GM23338 (cell line): ENCODE measurements at regions not wholly inside any gene's neighbourhood (a gene's known extent, or its start where the extent isn't known, plus 50 kb on each side); places are given as distances from the start of the nearest gene placed in this dataset.

Experiments used
- ATAC-seq: fragments of 200-7000 bp; cut with Tn5 transposase; 3 replicates; pipeline ENCODE4 v1.9.1; 2020
- DNase-seq: peaks from one replicate; pipeline ENCODE4 v3.0.0-alpha.2; 2015; ENCODE audit warnings: low spot score
- H2AFZ ChIP-seq: fragments of 200-600 bp; sonication (generic); 2 replicates; pipeline ENCODE4 v1.8.0; 2016; ENCODE audit warnings: antibody characterized with exemption, mild to moderate bottlenecking, moderate library complexity
- H3F3A ChIP-seq: fragments of 200-600 bp; sonication (generic); replicated peaks from 2 replicates; pipeline ENCODE4 v1.8.0; 2017; ENCODE audit warnings: antibody characterized with exemption, mixed run types, low read depth
- H3K27ac ChIP-seq: fragments of 200-600 bp; sonication (generic); 2 replicates; pipeline ENCODE4 v1.6.1; 2016; ENCODE audit warnings: low read depth
- H3K27me3 ChIP-seq: fragments of 200-600 bp; sonication (generic); 2 replicates; pipeline ENCODE4 v1.8.0; 2016; ENCODE audit warnings: mild to moderate bottlenecking, mixed run types, moderate library complexity; ENCODE audit not compliant: insufficient read depth
- H3K36me3 ChIP-seq: fragments of 200-600 bp; sonication (generic); 2 replicates; pipeline ENCODE4 v1.8.0; 2016; ENCODE audit warnings: mild to moderate bottlenecking; ENCODE audit not compliant: insufficient read depth
- H3K4me1 ChIP-seq: fragments of 200-600 bp; sonication (generic); 2 replicates; pipeline ENCODE4 v1.8.0; 2016; ENCODE audit warnings: mild to moderate bottlenecking, moderate library complexity; ENCODE audit not compliant: insufficient read depth
- H3K4me2 ChIP-seq: fragments of 200-600 bp; sonication (generic); 2 replicates; pipeline ENCODE4 v1.7.1; 2017; ENCODE audit warnings: mixed run types
- H3K4me3 ChIP-seq: fragments of 200-600 bp; sonication (generic); 2 replicates; pipeline ENCODE4 v1.6.1; 2016; ENCODE audit warnings: mixed run types
- H3K79me2 ChIP-seq: fragments of 200-600 bp; sonication (generic); replicated peaks from 2 replicates; pipeline ENCODE4 v1.8.0; 2017; ENCODE audit warnings: mild to moderate bottlenecking; ENCODE audit not compliant: insufficient read depth
- H3K9me2 ChIP-seq: fragments of 200-600 bp; sonication (generic); 2 replicates; pipeline ENCODE4 v1.8.0; 2017; ENCODE audit not compliant: insufficient read depth
- H4K20me1 ChIP-seq: fragments of 200-600 bp; sonication (generic); replicated peaks from 2 replicates; pipeline ENCODE4 v1.8.0; 2017; ENCODE audit warnings: mild to moderate bottlenecking; ENCODE audit not compliant: insufficient read depth
- H3K27ac Mint-ChIP-seq: 2 replicates; pipeline ENCODE4 v1.8.0; 2020; ENCODE audit warnings: inconsistent platforms, mild to moderate bottlenecking, moderate library complexity, mixed read lengths
- H3K27me3 Mint-ChIP-seq: 3 replicates; pipeline ENCODE4 v1.8.0; 2022; ENCODE audit warnings: low read depth, mild to moderate bottlenecking, moderate library complexity, mixed read lengths, inconsistent platforms; ENCODE audit not compliant: insufficient read depth, poor library complexity
- H3K36me3 Mint-ChIP-seq: 3 replicates; pipeline ENCODE4 v1.8.0; 2021; ENCODE audit warnings: low read depth, mild to moderate bottlenecking, inconsistent platforms, moderate library complexity, mixed read lengths
- H3K4me1 Mint-ChIP-seq: 3 replicates; pipeline ENCODE4 v1.8.0; 2020; ENCODE audit warnings: mild to moderate bottlenecking, inconsistent platforms, mixed read lengths
- H3K4me3 Mint-ChIP-seq: 3 replicates; pipeline ENCODE4 v1.8.0; 2021; ENCODE audit warnings: moderate library complexity, mild to moderate bottlenecking, inconsistent platforms, mixed read lengths
- H3K9me3 Mint-ChIP-seq: 3 replicates; pipeline ENCODE4 v1.8.0; 2020; ENCODE audit warnings: moderate library complexity, mild to moderate bottlenecking, inconsistent platforms, mixed read lengths
- CREB1 ChIP-seq: fragments of 250-450 bp; sonication (Bioruptor Pico); IDR thresholded peaks from 2 replicates; pipeline ENCODE4 v1.5.0; 2020; ENCODE audit warnings: low read depth, mild to moderate bottlenecking, moderate library complexity
- CTCF ChIP-seq, 2 experiments: fragments of 200-600 bp in 1 of 2; sonication (generic) in 1 of 2; conservative IDR thresholded peaks; 2 replicates each; pipeline versions ENCODE4 v1.5.1 to v1.6.1; 2016 to 2017; ENCODE audit warnings: antibody characterized with exemption in 2 of 2, low read depth in 2 of 2, mild to moderate bottlenecking in 2 of 2, moderate library complexity in 1 of 2
- ETS1 ChIP-seq: IDR thresholded peaks from 2 replicates; pipeline ENCODE4 v1.6.1; 2016; ENCODE audit warnings: antibody characterized with exemption
- EZH2 ChIP-seq: fragments of 200-600 bp; sonication (generic); IDR thresholded peaks from one replicate; pipeline ENCODE4 v1.8.0; 2017; ENCODE audit warnings: antibody characterized with exemption, mild to moderate bottlenecking, low read depth; ENCODE audit not compliant: unreplicated experiment
- EZH2phosphoT487 ChIP-seq: fragments of 200-600 bp; sonication (generic); IDR thresholded peaks from one replicate; pipeline ENCODE4 v1.8.1; 2018; ENCODE audit warnings: antibody characterized with exemption; ENCODE audit not compliant: unreplicated experiment
- JUNB ChIP-seq: IDR thresholded peaks from one replicate; pipeline ENCODE4 v1.6.1; 2016; ENCODE audit warnings: antibody characterized with exemption; ENCODE audit not compliant: unreplicated experiment
- NANOG ChIP-seq: IDR thresholded peaks from 2 replicates; pipeline ENCODE4 v1.6.1; 2016; ENCODE audit warnings: antibody characterized with exemption, borderline replicate concordance
- REST ChIP-seq: IDR thresholded peaks from one replicate; pipeline ENCODE4 v1.6.1; 2018; ENCODE audit warnings: antibody characterized with exemption; ENCODE audit not compliant: unreplicated experiment
- STAT1 ChIP-seq: IDR thresholded peaks from one replicate; pipeline ENCODE4 v1.6.1; 2016; ENCODE audit warnings: antibody characterized with exemption; ENCODE audit not compliant: unreplicated experiment
- ZNF114 ChIP-seq: fragments of 250-450 bp; sonication (Bioruptor Pico); IDR thresholded peaks from 2 replicates; pipeline ENCODE4 v1.5.0; 2020; ENCODE audit warnings: mild to moderate bottlenecking, moderate library complexity
- ZNF331 ChIP-seq: fragments of 250-450 bp; sonication (Bioruptor Pico); IDR thresholded peaks from 2 replicates; pipeline ENCODE4 v1.5.0; 2020; ENCODE audit warnings: low read depth, mild to moderate bottlenecking, moderate library complexity
- ZNF462 ChIP-seq: fragments of 250-450 bp; sonication (Bioruptor Pico); IDR thresholded peaks from 2 replicates; pipeline ENCODE4 v1.5.0; 2020; ENCODE audit warnings: mild to moderate bottlenecking, moderate library complexity

- Histone ChIP-seq H3K36me3 (no peaks in the 10 kb centered on the region), H3K4me2 (no peak overlapping the region), H3K79me2 (no peaks in the 10 kb centered on the region), H4K20me1 (no peaks in the 10 kb centered on the region), H3K27me3 (no peaks in the 10 kb centered on the region), H3K4me3 (no peak overlapping the region), H3F3A (no peaks in the 10 kb centered on the region), H3K27ac (no peak overlapping the region), H3K4me1 (no peaks in the 10 kb centered on the region; the same call in 1 of the 2 replicates), H3K9me2 (0 out of 2 replicates have a peak, but pooled peaks cover 8% of the 10 kb centered on the region), H2AFZ (no peak overlapping the region)
- no peak for DNase-seq
- Mint-ChIP-seq H3K9me3 (peaks cover 8% of the 10 kb centered on the region), H3K4me3 (no peak overlapping the region), H3K4me1 (peaks cover 6% of the 10 kb centered on the region), H3K27ac (no peak overlapping the region), H3K27me3 (peaks cover 2% of the 10 kb centered on the region), H3K36me3 (peaks cover 6% of the 10 kb centered on the region; the same call in 2 of the 3 replicates)
- ATAC-seq = no peak
- TF ChIP-seq STAT1 (no peak), JUNB (no peak), ETS1 (no peak), REST (no peak), ZNF331 (CRISPR knock-in tag) (no peak), CTCF (conservative IDR thresholded peaks at IDR 0.05; ENCODE audit: low read depth in 2 of 2) (no peak), ZNF114 (CRISPR knock-in tag) (no peak), CREB1 (no peak), NANOG (no peak), EZH2 (no peak), ZNF462 (CRISPR knock-in tag) (no peak), EZH2phosphoT487 (no peak)
These were observed 1226.1 kb downstream of the SI start for GRCh38 chr3:163852233-163852632.
